ENCODE measurements at regions not wholly inside any gene's neighbourhood (a gene's known extent, or its start where the extent isn't known, plus 50 kb on each side); places are given as distances from the start of the nearest gene placed in this dataset.

DNA sequence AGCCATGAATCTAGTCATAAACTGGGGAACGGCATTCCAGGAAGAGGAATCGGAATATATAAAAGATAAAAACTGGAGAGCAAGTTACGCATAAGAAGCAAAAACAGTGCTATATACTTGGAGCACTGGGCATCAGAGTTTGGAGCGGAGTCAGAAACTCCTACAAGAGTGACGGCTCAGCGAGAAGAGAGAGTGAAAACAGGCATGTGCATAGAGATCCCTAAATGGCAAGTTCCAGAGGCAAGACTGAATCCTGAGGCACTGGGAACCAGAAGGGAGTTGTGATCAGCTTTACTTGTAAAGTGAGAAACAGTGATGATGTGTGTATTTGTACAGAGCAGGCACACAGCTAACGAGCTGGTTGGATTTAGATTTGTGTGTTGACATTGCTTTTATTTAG, 514.4 kb upstream of the TNC start:
- Histone ChIP-seq H3K27ac (ENCODE audit: low read depth, low read length, severe bottlenecking) (no peak overlapping the region), H3K4me1 (ENCODE audit: control insufficient read depth, insufficient read depth, low read length, poor library complexity, severe bottlenecking) (peaks cover 5% of the 10 kb centered on the region), H3K4me3 (ENCODE audit: extremely low read depth, insufficient read depth, low read length, poor library complexity, severe bottlenecking) (no peak overlapping the region), H3K9me3 (ENCODE audit: control insufficient read depth, low read length) (no peaks in the 10 kb centered on the region), H3K36me3 (ENCODE audit: control insufficient read depth, insufficient read depth, low read length) (no peaks in the 10 kb centered on the region)
- 96 to 98% methylated on average over 6 to 7 of the region's 7 CpGs for WGBS, 2 experiments (ENCODE audit: insufficient coverage in 2 of 2)

- Histone ChIP-seq H3K9me3 (ENCODE audit: control insufficient read depth, low read length) (no peaks in the 10 kb centered on the region), H3K36me3 (ENCODE audit: control insufficient read depth, insufficient read depth, low read length) (no peaks in the 10 kb centered on the region), H3K27ac (ENCODE audit: low read depth, low read length, severe bottlenecking) (no peak overlapping the region), H3K4me1 (ENCODE audit: control insufficient read depth, insufficient read depth, low read length, poor library complexity, severe bottlenecking) (no peaks in the 10 kb centered on the region), H3K4me3 (ENCODE audit: extremely low read depth, insufficient read depth, low read length, poor library complexity, severe bottlenecking) (no peak overlapping the region)
- 100% methylated on average over 1 of the region's 3 CpGs; no CpG with 5 or more reads in 1 of the 2 experiments for WGBS, 2 experiments (ENCODE audit: insufficient coverage in 2 of 2)
These were observed 515.1 kb upstream of the TNC start for GRCh38 chr9:115633104-115633503.

DNA sequence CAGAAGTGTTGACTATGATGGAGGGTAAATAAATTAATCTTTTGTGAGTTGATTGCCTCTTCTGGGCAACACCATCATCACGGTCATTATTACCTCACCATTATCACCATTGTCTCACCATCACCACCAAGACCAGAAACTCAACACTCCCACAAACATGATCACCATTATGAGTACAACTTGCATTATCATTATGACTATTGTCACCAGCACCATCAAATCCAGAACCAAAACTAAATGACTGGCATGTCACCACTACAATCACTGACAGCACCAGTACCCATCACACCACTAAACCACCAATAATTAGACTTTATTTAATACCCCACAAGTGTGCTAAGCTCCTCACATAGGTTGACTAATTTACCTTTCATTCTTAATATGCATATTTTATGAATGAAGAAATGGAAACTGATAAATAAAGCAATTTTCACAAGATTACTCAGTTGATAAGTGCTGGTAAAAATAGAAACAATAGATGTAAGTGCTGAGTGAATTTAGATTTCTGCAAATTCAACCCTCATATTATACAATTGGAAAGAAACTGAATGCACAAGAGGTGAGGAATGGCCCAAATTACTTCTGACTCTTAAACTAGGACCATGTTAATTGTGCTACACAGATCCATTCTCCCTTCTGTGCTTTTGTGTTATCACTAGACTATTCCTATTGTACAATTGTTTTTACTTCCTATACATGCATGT, 517.8 kb upstream of the PAPPA start:
- 80% methylated on average over 1 of the region's 1 CpG; no CpG with 5 or more reads in 1 of the 2 experiments for WGBS, 2 experiments (ENCODE audit: insufficient coverage in 2 of 2)
- Histone ChIP-seq H3K4me3 (ENCODE audit: extremely low read depth, insufficient read depth, low read length, poor library complexity, severe bottlenecking) (no peak overlapping the region), H3K9me3 (ENCODE audit: control insufficient read depth, low read length) (no peaks in the 10 kb centered on the region), H3K27ac (ENCODE audit: low read depth, low read length, severe bottlenecking) (no peak overlapping the region), H3K4me1 (ENCODE audit: control insufficient read depth, insufficient read depth, low read length, poor library complexity, severe bottlenecking) (no peaks in the 10 kb centered on the region), H3K36me3 (ENCODE audit: control insufficient read depth, insufficient read depth, low read length) (no peaks in the 10 kb centered on the region)

- Histone ChIP-seq H3K9me3 (ENCODE audit: control insufficient read depth, low read length) (no peaks in the 10 kb centered on the region), H3K4me1 (ENCODE audit: control insufficient read depth, insufficient read depth, low read length, poor library complexity, severe bottlenecking) (no peaks in the 10 kb centered on the region), H3K4me3 (ENCODE audit: extremely low read depth, insufficient read depth, low read length, poor library complexity, severe bottlenecking) (no peak overlapping the region), H3K36me3 (ENCODE audit: control insufficient read depth, insufficient read depth, low read length) (no peaks in the 10 kb centered on the region), H3K27ac (ENCODE audit: low read depth, low read length, severe bottlenecking) (no peak overlapping the region)
- 80 to 86% methylated on average over 1 to 4 of the region's 4 CpGs for WGBS, 2 experiments (ENCODE audit: insufficient coverage in 2 of 2)
These were observed 517.0 kb upstream of the PAPPA start for GRCh38 chr9:115636596-115636995.

- H3K36me3 ChIP-seq (ENCODE audit: control insufficient read depth, insufficient read depth, low read length) = no peaks in the 10 kb centered on the region
- no peaks in the 10 kb centered on the region for H3K9me3 ChIP-seq (ENCODE audit: control insufficient read depth, low read length)
These were observed 515.9 kb upstream of the PAPPA start for GRCh38 chr9:115637661-115638060.

DNA sequence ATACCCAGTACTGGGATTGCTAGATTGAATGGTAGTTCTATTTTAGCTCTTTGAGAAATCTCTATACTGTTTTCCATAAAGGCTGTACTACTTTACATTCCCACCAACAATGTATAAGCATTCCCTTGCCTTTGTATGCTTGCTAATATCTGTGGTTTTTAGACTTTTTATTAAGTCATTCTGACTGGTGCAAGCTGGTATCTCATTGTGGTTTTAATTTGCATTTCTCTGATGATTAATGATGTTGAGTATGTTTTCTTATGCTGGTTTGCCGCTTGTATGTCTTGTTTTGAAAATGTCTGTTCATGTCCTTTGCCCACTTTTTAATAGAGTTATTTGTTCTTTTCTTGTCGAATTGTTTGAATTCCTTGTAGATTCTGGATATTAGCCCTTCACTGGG, 512.7 kb upstream of the PAPPA start:
- H3K4me1 ChIP-seq (ENCODE audit: control insufficient read depth, insufficient read depth, low read length, poor library complexity, severe bottlenecking) = no peaks in the 10 kb centered on the region
- H3K4me3 ChIP-seq (ENCODE audit: extremely low read depth, insufficient read depth, low read length, poor library complexity, severe bottlenecking) = no peak overlapping the region
- H3K36me3 ChIP-seq (ENCODE audit: control insufficient read depth, insufficient read depth, low read length) = no peaks in the 10 kb centered on the region
- no peak overlapping the region for H3K27ac ChIP-seq (ENCODE audit: low read depth, low read length, severe bottlenecking)
- 60 to 83% methylated on average over 1 of the region's 2 CpGs for WGBS, 2 experiments (ENCODE audit: insufficient coverage in 2 of 2)
- no peaks in the 10 kb centered on the region for H3K9me3 ChIP-seq (ENCODE audit: control insufficient read depth, low read length)

More at GRCh38 chr9:115637661-115638060, 515.9 kb upstream of the PAPPA start:
- Histone ChIP-seq H3K4me3 (ENCODE audit: extremely low read depth, insufficient read depth, low read length, poor library complexity, severe bottlenecking) (no peak overlapping the region), H3K27ac (ENCODE audit: low read depth, low read length, severe bottlenecking) (no peak overlapping the region), H3K4me1 (ENCODE audit: control insufficient read depth, insufficient read depth, low read length, poor library complexity, severe bottlenecking) (no peaks in the 10 kb centered on the region)

DNA sequence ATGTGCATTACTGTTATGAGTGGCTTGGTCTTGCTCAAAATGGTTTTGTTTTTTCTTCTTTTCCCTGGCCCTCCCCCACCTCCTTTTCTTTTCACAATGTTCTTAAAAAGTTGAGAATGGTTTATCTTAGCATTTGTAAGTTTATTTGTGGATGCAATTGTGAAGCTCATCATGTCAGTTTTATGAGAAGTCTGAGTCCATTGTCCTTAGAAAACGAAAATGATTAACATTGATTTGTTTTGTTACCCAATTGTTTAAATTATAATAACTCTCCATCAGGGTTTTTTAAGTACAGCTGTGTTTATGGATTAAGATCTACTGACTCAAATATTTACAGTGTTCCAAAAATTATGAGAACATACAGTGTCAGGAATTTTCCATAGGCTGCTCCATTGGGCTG, 511.3 kb upstream of the PAPPA start:
- Histone ChIP-seq H3K4me1 (ENCODE audit: control insufficient read depth, insufficient read depth, low read length, poor library complexity, severe bottlenecking) (no peaks in the 10 kb centered on the region), H3K36me3 (ENCODE audit: control insufficient read depth, insufficient read depth, low read length) (no peaks in the 10 kb centered on the region), H3K4me3 (ENCODE audit: extremely low read depth, insufficient read depth, low read length, poor library complexity, severe bottlenecking) (no peak overlapping the region), H3K27ac (ENCODE audit: low read depth, low read length, severe bottlenecking) (no peak overlapping the region), H3K9me3 (ENCODE audit: control insufficient read depth, low read length) (no peaks in the 10 kb centered on the region)
- no CpG with 5 or more reads among the region's 1 CpG for WGBS, 2 experiments (ENCODE audit: insufficient coverage in 2 of 2)

DNA sequence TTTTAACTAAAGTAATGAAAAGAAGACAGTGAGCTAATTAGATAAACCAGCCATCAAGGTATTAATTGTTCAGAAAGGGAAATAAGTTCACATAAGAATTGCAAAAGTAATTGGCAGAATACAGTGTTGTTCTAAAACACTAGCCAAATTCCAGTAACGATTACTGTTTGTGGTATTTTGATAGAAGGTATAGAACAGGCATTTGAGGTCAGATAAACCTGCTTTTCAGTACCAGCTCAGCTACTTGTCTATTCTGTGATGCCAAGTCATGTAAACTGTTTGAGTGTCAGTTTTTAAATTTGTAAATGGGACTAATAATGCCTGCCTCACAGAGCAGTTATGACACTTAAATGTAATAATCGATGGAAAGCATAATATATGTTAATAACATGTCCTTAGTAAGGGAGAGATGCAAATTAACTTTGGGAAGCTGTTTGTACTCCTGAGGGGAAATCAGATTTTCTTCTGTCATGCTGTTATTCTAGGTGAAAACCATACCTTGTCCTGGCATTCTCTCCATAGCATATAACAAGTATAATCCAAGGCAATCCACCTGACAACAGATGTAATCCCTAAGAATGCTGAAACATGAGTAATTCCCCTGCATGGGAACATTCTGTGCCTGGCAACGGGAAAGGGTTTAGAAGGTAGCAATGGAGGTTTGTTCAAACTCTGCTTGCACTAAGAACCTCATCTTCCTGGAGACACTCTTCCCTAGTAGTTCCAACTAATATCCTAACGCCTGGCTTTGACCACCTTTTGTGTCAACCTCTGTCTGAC, 509.5 kb upstream of the PAPPA start:
- no peak overlapping the region for H3K4me3 ChIP-seq (ENCODE audit: extremely low read depth, insufficient read depth, low read length, poor library complexity, severe bottlenecking)
- no peaks in the 10 kb centered on the region for H3K9me3 ChIP-seq (ENCODE audit: control insufficient read depth, low read length)
- H3K36me3 ChIP-seq (ENCODE audit: control insufficient read depth, insufficient read depth, low read length) = no peaks in the 10 kb centered on the region
- H3K27ac ChIP-seq (ENCODE audit: low read depth, low read length, severe bottlenecking) = no peak overlapping the region
- no peaks in the 10 kb centered on the region for H3K4me1 ChIP-seq (ENCODE audit: control insufficient read depth, insufficient read depth, low read length, poor library complexity, severe bottlenecking)
- 60 to 89% methylated on average over 1 to 2 of the region's 4 CpGs for WGBS, 2 experiments (ENCODE audit: insufficient coverage in 2 of 2)

DNA sequence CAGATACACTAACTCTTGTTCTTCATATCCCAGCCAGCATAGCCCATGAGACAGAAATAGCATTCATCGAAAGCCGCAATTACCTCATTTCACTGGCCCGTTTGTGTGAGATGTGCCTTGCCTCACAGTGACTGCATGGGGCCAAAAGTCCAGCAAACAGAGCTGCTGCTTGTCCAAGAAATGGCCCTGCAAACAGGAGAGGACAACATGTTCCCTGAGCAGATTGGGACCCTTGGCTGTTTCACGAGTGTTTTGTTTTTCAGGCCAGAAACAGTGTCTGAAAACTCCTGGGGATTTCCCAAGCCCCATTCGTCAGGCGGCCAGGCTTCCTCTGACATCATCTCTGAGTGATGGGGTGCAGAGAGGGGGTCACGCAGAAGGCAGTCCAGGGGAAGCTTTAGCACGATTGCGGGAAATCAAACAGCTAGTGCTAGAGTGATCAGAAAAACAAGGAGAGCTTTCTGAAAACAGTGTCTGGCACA, 503.6 kb upstream of the PAPPA start:
- H3K36me3 ChIP-seq (ENCODE audit: control insufficient read depth, insufficient read depth, low read length) = no peaks in the 10 kb centered on the region
- WGBS, 2 experiments (ENCODE audit: insufficient coverage in 2 of 2) = 84 to 92% methylated on average over 6 to 9 of the region's 9 CpGs
- H3K27ac ChIP-seq (ENCODE audit: low read depth, low read length, severe bottlenecking) = no peak overlapping the region
- H3K9me3 ChIP-seq (ENCODE audit: control insufficient read depth, low read length) = no peaks in the 10 kb centered on the region
- H3K4me1 ChIP-seq (ENCODE audit: control insufficient read depth, insufficient read depth, low read length, poor library complexity, severe bottlenecking) = peaks cover 5% of the 10 kb centered on the region
- no peak overlapping the region for H3K4me3 ChIP-seq (ENCODE audit: extremely low read depth, insufficient read depth, low read length, poor library complexity, severe bottlenecking)

DNA sequence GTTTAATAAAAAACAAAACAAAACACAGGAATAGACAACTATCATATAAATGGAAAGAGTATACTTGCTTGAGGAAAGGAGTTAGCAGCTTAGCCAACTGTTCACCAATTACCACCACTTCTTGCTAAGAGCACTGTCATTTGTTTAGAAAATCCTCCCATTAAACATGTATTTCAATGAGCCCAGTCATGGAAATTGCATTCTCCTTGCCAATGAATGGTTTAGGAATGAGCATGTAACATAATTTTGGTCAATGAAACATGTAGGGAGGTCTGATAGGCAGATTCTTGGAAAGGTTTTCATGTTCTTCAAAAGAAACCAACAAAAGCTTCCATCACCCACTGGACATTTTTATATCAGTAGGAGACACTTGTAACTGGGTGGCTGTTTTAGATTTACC, 502.8 kb upstream of the PAPPA start:
- Histone ChIP-seq H3K4me1 (ENCODE audit: control insufficient read depth, insufficient read depth, low read length, poor library complexity, severe bottlenecking) (peaks cover 5% of the 10 kb centered on the region), H3K9me3 (ENCODE audit: control insufficient read depth, low read length) (no peaks in the 10 kb centered on the region), H3K36me3 (ENCODE audit: control insufficient read depth, insufficient read depth, low read length) (no peaks in the 10 kb centered on the region), H3K4me3 (ENCODE audit: extremely low read depth, insufficient read depth, low read length, poor library complexity, severe bottlenecking) (no peak overlapping the region), H3K27ac (ENCODE audit: low read depth, low read length, severe bottlenecking) (no peak overlapping the region)

GRCh38 chr9:115651461-115651860, 502.1 kb upstream of the PAPPA start:
- H3K4me1 ChIP-seq (ENCODE audit: control insufficient read depth, insufficient read depth, low read length, poor library complexity, severe bottlenecking) = peaks cover 5% of the 10 kb centered on the region
- H3K4me3 ChIP-seq (ENCODE audit: extremely low read depth, insufficient read depth, low read length, poor library complexity, severe bottlenecking) = no peak overlapping the region
- no peak overlapping the region for H3K27ac ChIP-seq (ENCODE audit: low read depth, low read length, severe bottlenecking)
- H3K36me3 ChIP-seq (ENCODE audit: control insufficient read depth, insufficient read depth, low read length) = no peaks in the 10 kb centered on the region
- H3K9me3 ChIP-seq (ENCODE audit: control insufficient read depth, low read length) = no peaks in the 10 kb centered on the region

All from mesodermal cell (in vitro differentiated cells).